Esophagus squamous epithelium (tissue), 5 donors: ENCODE measurements at regions not wholly inside any gene's neighbourhood (a gene's known extent, or its start where the extent isn't known, plus 50 kb on each side); places are given as distances from the start of the nearest gene placed in this dataset.
"Not testable (repeated sequence)": the region's sequence is repeated elsewhere in the genome, so short reads cannot be mapped to it uniquely, and the experiment has no call there.

Source experiments
- DNase-seq: peaks from one replicate; lab custom pipeline; 2025; lab: John Stamatoyannopoulos, UW
- H3K27ac ChIP-seq, 4 donors: fragments of 200-600 bp; sonication (generic); one replicate each; pipeline ENCODE4 v1.5.1; 2016 to 2019; ENCODE audit warnings: mild to moderate bottlenecking in 1 of 4
- H3K27me3 ChIP-seq, 4 donors: fragments of 200-600 bp; sonication (generic); 1 replicate in 3 of 4; 2 replicates in 1 of 4; pipeline versions ENCODE4 v1.5.1 to v1.6.0; 2017 to 2021; ENCODE audit warnings: antibody characterized with exemption in 1 of 4
- H3K36me3 ChIP-seq, 3 donors: fragments of 200-600 bp; sonication (generic); one replicate each; pipeline ENCODE4 v1.5.1; 2016 to 2019
- H3K4me1 ChIP-seq, 3 donors: fragments of 200-600 bp; sonication (generic); one replicate each; pipeline ENCODE4 v1.5.1; 2017 to 2019
- H3K4me3 ChIP-seq, 4 donors: fragments of 200-600 bp; sonication (generic); 1 replicate in 3 of 4; 2 replicates in 1 of 4; pipeline ENCODE4 v1.5.1; 2016 to 2019; ENCODE audit warnings: mild to moderate bottlenecking in 2 of 4, moderate library complexity in 1 of 4
- H3K9me3 ChIP-seq, 3 donors: fragments of 200-600 bp; sonication (generic); one replicate each; pipeline ENCODE4 v1.5.1; 2016 to 2019
- CTCF ChIP-seq, 6 experiments: fragments of 450-650 bp in 4 of 6; fragments of 200-600 bp in 2 of 6; sonication (generic) in 2 of 6; IDR thresholded peaks; one replicate each; pipeline ENCODE4 v1.5.1; 2016 to 2019; ENCODE audit warnings: antibody characterized with exemption in 6 of 6, mild to moderate bottlenecking in 4 of 6, moderate library complexity in 4 of 6
- POLR2A ChIP-seq, 4 donors: fragments of 450-650 bp; IDR thresholded peaks; one replicate each; pipeline ENCODE4 v1.6.1; 2017; ENCODE audit warnings: antibody characterized with exemption in 4 of 4, mild to moderate bottlenecking in 4 of 4, moderate library complexity in 3 of 4
- WGBS, 2 donors: methylation state at CpG; one replicate each; pipeline ENCODE4 v1.1.5; 2018; 5-methylcytosine and 5-hydroxymethylcytosine counted together
- intact Hi-C: fragments of 100-400 bp; cut with DNase I; formaldehyde crosslinking; loops from one replicate; pipeline ENCODE4 v1.15.0; 2022
- donor health status: DM: yes; HTN: yes; CAD: no.

GRCh38 chr14:57060276-57060955, 208.3 kb downstream of the EXOC5 start:
- intact Hi-C loops = no loop called here

GRCh38 chr14:57058319-57058718, 210.4 kb downstream of the EXOC5 start:
- no peak overlapping the region for H3K4me3 ChIP-seq
- 76 to 91% methylated on average over 6 of the region's 7 CpGs for WGBS, 2 donors

More at GRCh38 chr14:57060276-57060955, 208.3 kb downstream of the EXOC5 start:
- Histone ChIP-seq H3K4me3 (no peak overlapping the region), H3K27ac (no peak overlapping the region), H3K36me3 (no peaks in the 10 kb centered on the region), H3K9me3 (no peaks in the 10 kb centered on the region), H3K4me1 (peaks cover 0 to 10% (median 0%) of the 10 kb centered on the region in 3 donors), H3K27me3 (peaks cover 0 to under 1% (median 0%) of the 10 kb centered on the region in 4 donors)
- 31 to 44% methylated on average over 6 of the region's 6 CpGs for WGBS, 2 donors
- TF ChIP-seq CTCF (IDR thresholded peaks at IDR 0.05) (no peak), POLR2A (IDR thresholded peaks at IDR 0.05) (no peak)
- no peak for DNase-seq

GRCh38 chr14:57057803-57058202, 210.9 kb downstream of the EXOC5 start:
- no peaks in the 10 kb centered on the region for H3K36me3 ChIP-seq
- H3K4me3 ChIP-seq = no peak overlapping the region
- H3K27me3 ChIP-seq = peaks cover 0 to 6% (median 0%) of the 10 kb centered on the region in 4 donors
- no peak for DNase-seq
- no peaks in the 10 kb centered on the region for H3K9me3 ChIP-seq
- H3K4me1 ChIP-seq = peaks cover 0 to 10% (median 0%) of the 10 kb centered on the region in 3 donors
- no peak for TF ChIP-seq POLR2A (IDR thresholded peaks at IDR 0.05)
- no peak for TF ChIP-seq CTCF (IDR thresholded peaks at IDR 0.05)
- 22 to 25% methylated on average over 4 of the region's 4 CpGs for WGBS, 2 donors
- intact Hi-C loops = no loop called here
- H3K27ac ChIP-seq = no peak overlapping the region

More at GRCh38 chr14:57058319-57058718, 210.4 kb downstream of the EXOC5 start:
- Histone ChIP-seq H3K27me3 (peaks cover 0 to 6% (median 0%) of the 10 kb centered on the region in 4 donors), H3K36me3 (no peaks in the 10 kb centered on the region), H3K27ac (no peak overlapping the region), H3K9me3 (no peaks in the 10 kb centered on the region), H3K4me1 (peaks cover 0 to 10% (median 0%) of the 10 kb centered on the region in 3 donors)
- intact Hi-C loops = no loop called here
- DNase-seq = no peak
- no peak for TF ChIP-seq CTCF (IDR thresholded peaks at IDR 0.05)
- no peak for TF ChIP-seq POLR2A (IDR thresholded peaks at IDR 0.05)

GRCh38 chr14:57056522-57056921, 212.2 kb downstream of the EXOC5 start:
- H3K9me3 ChIP-seq, DNase-seq, intact Hi-C loops, H3K4me3 ChIP-seq, H3K36me3 ChIP-seq, H3K27ac ChIP-seq: not testable (repeated sequence)
- peaks cover 0 to 16% (median 0%) of the 10 kb centered on the region in 4 donors for H3K27me3 ChIP-seq
- 93% methylated on average over 8 of the region's 24 CpGs; no CpG with 5 or more reads in 1 of the 2 donors for WGBS, 2 donors
- H3K4me1 ChIP-seq = peaks cover 0 to 10% (median 0%) of the 10 kb centered on the region in 3 donors

- no peak for TF ChIP-seq CTCF (IDR thresholded peaks at IDR 0.05)
- TF ChIP-seq POLR2A (IDR thresholded peaks at IDR 0.05) = no peak
- Histone ChIP-seq H3K27ac (no peak overlapping the region), H3K4me3 (no peak overlapping the region), H3K4me1 (no peaks in the 10 kb centered on the region), H3K36me3 (no peaks in the 10 kb centered on the region), H3K9me3 (no peaks in the 10 kb centered on the region), H3K27me3 (peaks cover 0 to 23% (median 0%) of the 10 kb centered on the region in 4 donors)
- no peak for DNase-seq
- intact Hi-C loops = no loop called here
- WGBS, 2 donors = 74 to 75% methylated on average over 3 of the region's 3 CpGs
These were observed 215.9 kb downstream of the EXOC5 start for GRCh38 chr14:57052705-57053302.
